ENCODE measurements at regions not wholly inside any gene's neighbourhood (a gene's known extent, or its start where the extent isn't known, plus 50 kb on each side); places are given as distances from the start of the nearest gene placed in this dataset.
A peak's percentile ranks its signal among the peaks of the same experiment; 100 is the strongest.

GRCh38 chr14:98119739-98120138, 1152.3 kb downstream of the BCL11B start:
- no peak for DNase-seq (ENCODE audit: low read depth)
- H3K4me3 ChIP-seq (ENCODE audit: control insufficient read depth, low read depth, low read length): no peak overlapping the region
- TF ChIP-seq CTCF (conservative IDR thresholded peaks at IDR 0.05; ENCODE audit: control insufficient read depth, insufficient read depth, low read depth, low read length): no peak

GRCh38 chr14:98120831-98121464, 1151.0 kb downstream of the BCL11B start:
- no peak for DNase-seq (ENCODE audit: low read depth)
- no peak for TF ChIP-seq CTCF (conservative IDR thresholded peaks at IDR 0.05; ENCODE audit: control insufficient read depth, insufficient read depth, low read depth, low read length)
- H3K4me3 ChIP-seq (ENCODE audit: control insufficient read depth, low read depth, low read length): no peak overlapping the region

- TF ChIP-seq CTCF (conservative IDR thresholded peaks at IDR 0.05; ENCODE audit: control insufficient read depth, insufficient read depth, low read depth, low read length): no peak
- H3K4me3 ChIP-seq (ENCODE audit: control insufficient read depth, low read depth, low read length): no peak overlapping the region
- no peak for DNase-seq (ENCODE audit: low read depth)
These were observed 1149.5 kb downstream of the BCL11B start for GRCh38 chr14:98122527-98122926.

- TF ChIP-seq CTCF (conservative IDR thresholded peaks at IDR 0.05; ENCODE audit: control insufficient read depth, insufficient read depth, low read depth, low read length): no peak
- H3K4me3 ChIP-seq (ENCODE audit: control insufficient read depth, low read depth, low read length): no peak overlapping the region
- no peak for DNase-seq (ENCODE audit: low read depth)
These were observed 1141.3 kb downstream of the BCL11B start for GRCh38 chr14:98130691-98131090.

- no peak overlapping the region for H3K4me3 ChIP-seq (ENCODE audit: control insufficient read depth, low read depth, low read length)
- no peak for DNase-seq (ENCODE audit: low read depth)
- no peak for TF ChIP-seq CTCF (conservative IDR thresholded peaks at IDR 0.05; ENCODE audit: control insufficient read depth, insufficient read depth, low read depth, low read length)
These were observed 1140.6 kb downstream of the BCL11B start for GRCh38 chr14:98131406-98131805.

GRCh38 chr14:98133806-98134205, 1138.2 kb downstream of the BCL11B start:
- H3K4me3 ChIP-seq (ENCODE audit: control insufficient read depth, low read depth, low read length): no peak overlapping the region
- peak; percentile 4 for DNase-seq (ENCODE audit: low read depth)
- TF ChIP-seq CTCF (conservative IDR thresholded peaks at IDR 0.05; ENCODE audit: control insufficient read depth, insufficient read depth, low read depth, low read length): no peak

Measured in fibroblast of mammary gland (primary cell).